ENCODE measurements at regions not wholly inside any gene's neighbourhood (a gene's known extent, or its start where the extent isn't known, plus 50 kb on each side); places are given as distances from the start of the nearest gene placed in this dataset.

GRCh38 chr12:64997858-64998257 lies 123.2 kb downstream of the WIF1 start:
- H3K4me3 ChIP-seq (ENCODE audit: severe bottlenecking), result no peak overlapping the region
- DNase-seq (ENCODE audit: low spot score) (no peak), ATAC-seq (ENCODE audit: low read depth) (no peak)
- H3K36me3 ChIP-seq (ENCODE audit: low read depth), result no peaks in the 10 kb centered on the region
- H3K9me3 ChIP-seq (ENCODE audit: severe bottlenecking), result no peaks in the 10 kb centered on the region
- H3K27me3 ChIP-seq (ENCODE audit: insufficient read depth, poor library complexity, severe bottlenecking), result no peaks in the 10 kb centered on the region
- peaks cover 29% of the 10 kb centered on the region for H3K4me1 ChIP-seq (ENCODE audit: insufficient read depth, poor library complexity, severe bottlenecking)
- no peak for TF ChIP-seq CTCF (IDR thresholded peaks at IDR 0.05; ENCODE audit: poor library complexity, severe bottlenecking)
- peak overlapping the region; percentile 71 for H3K27ac ChIP-seq (ENCODE audit: poor library complexity, severe bottlenecking)

- Histone ChIP-seq H3K4me1 (ENCODE audit: insufficient read depth, poor library complexity, severe bottlenecking) (peaks cover 32% of the 10 kb centered on the region), H3K9me3 (ENCODE audit: severe bottlenecking) (no peaks in the 10 kb centered on the region), H3K27ac (ENCODE audit: poor library complexity, severe bottlenecking) (peak overlapping the region; percentile 71), H3K27me3 (ENCODE audit: insufficient read depth, poor library complexity, severe bottlenecking) (no peaks in the 10 kb centered on the region), H3K4me3 (ENCODE audit: severe bottlenecking) (no peak overlapping the region), H3K36me3 (ENCODE audit: low read depth) (no peaks in the 10 kb centered on the region)
- peak; percentile 86 for ATAC-seq (ENCODE audit: low read depth)
- DNase-seq (ENCODE audit: low spot score), result no peak
- TF ChIP-seq CTCF (IDR thresholded peaks at IDR 0.05; ENCODE audit: poor library complexity, severe bottlenecking), result no peak
Observed at GRCh38 chr12:64998371-64999147, 122.5 kb downstream of the WIF1 start.

- no peak overlapping the region for H3K4me3 ChIP-seq (ENCODE audit: severe bottlenecking)
Observed at GRCh38 chr12:64999148-64999425, 122.0 kb downstream of the WIF1 start.

More at GRCh38 chr12:64999148-64999425, 122.0 kb downstream of the WIF1 start:
- DNase-seq (ENCODE audit: low spot score) (no peak), ATAC-seq (ENCODE audit: low read depth) (peak; percentile 6; the same call in 1 of the 3 replicates)
- TF ChIP-seq CTCF (IDR thresholded peaks at IDR 0.05; ENCODE audit: poor library complexity, severe bottlenecking), result no peak
- Histone ChIP-seq H3K4me1 (ENCODE audit: insufficient read depth, poor library complexity, severe bottlenecking) (peaks cover 37% of the 10 kb centered on the region), H3K9me3 (ENCODE audit: severe bottlenecking) (no peaks in the 10 kb centered on the region), H3K27me3 (ENCODE audit: insufficient read depth, poor library complexity, severe bottlenecking) (no peaks in the 10 kb centered on the region), H3K36me3 (ENCODE audit: low read depth) (no peaks in the 10 kb centered on the region), H3K27ac (ENCODE audit: poor library complexity, severe bottlenecking) (peak overlapping the region; percentile 71)
